Smooth muscle cell (in vitro differentiated cells): ENCODE measurements at regions not wholly inside any gene's neighbourhood (a gene's known extent, or its start where the extent isn't known, plus 50 kb on each side); places are given as distances from the start of the nearest gene placed in this dataset.

Experiments
- DNase-seq: peaks from one replicate; lab custom pipeline; 2025; ENCODE audit not compliant: unreplicated experiment; lab: John Stamatoyannopoulos, UW
- H2AFZ ChIP-seq: fragments of 200-600 bp; sonication (generic); 2 replicates; pipeline ENCODE4 v1.6.0; 2016; ENCODE audit warnings: antibody characterized with exemption, low read depth, mild to moderate bottlenecking
- H3F3A ChIP-seq: fragments of 200-600 bp; sonication (generic); 2 replicates; pipeline ENCODE4 v1.6.0; 2017; ENCODE audit warnings: antibody characterized with exemption, low read depth
- H3K27ac ChIP-seq: fragments of 200-600 bp; sonication (generic); 2 replicates; pipeline ENCODE4 v1.5.1; 2016; ENCODE audit warnings: low read depth, mild to moderate bottlenecking
- H3K27me3 ChIP-seq: fragments of 200-600 bp; sonication (generic); 2 replicates; pipeline ENCODE4 v1.6.1; 2016; ENCODE audit warnings: low read depth, mild to moderate bottlenecking
- H3K36me3 ChIP-seq: fragments of 200-600 bp; sonication (generic); 2 replicates; pipeline ENCODE4 v1.5.1; 2016; ENCODE audit warnings: low read depth
- H3K4me1 ChIP-seq: fragments of 200-600 bp; sonication (generic); 2 replicates; pipeline ENCODE4 v1.5.1; 2016; ENCODE audit warnings: low read depth
- H3K4me2 ChIP-seq: fragments of 200-600 bp; sonication (generic); 2 replicates; pipeline ENCODE4 v1.6.0; 2016; ENCODE audit warnings: mild to moderate bottlenecking
- H3K4me3 ChIP-seq: fragments of 200-600 bp; sonication (generic); 2 replicates; pipeline ENCODE4 v1.5.1; 2016; ENCODE audit warnings: mild to moderate bottlenecking
- H3K79me2 ChIP-seq: fragments of 200-600 bp; sonication (generic); 2 replicates; pipeline ENCODE4 v1.6.0; 2016; ENCODE audit warnings: low read depth, mild to moderate bottlenecking
- H3K9ac ChIP-seq: fragments of 200-600 bp; sonication (generic); 2 replicates; pipeline ENCODE4 v1.6.0; 2016; ENCODE audit warnings: low read depth
- H3K9me3 ChIP-seq: fragments of 200-600 bp; sonication (generic); replicated peaks from 2 replicates; pipeline ENCODE4 v1.5.1; 2016; ENCODE audit warnings: low read depth
- H4K20me1 ChIP-seq: fragments of 200-600 bp; sonication (generic); 2 replicates; pipeline ENCODE4 v1.6.0; 2016; ENCODE audit warnings: low read depth
- WGBS: methylation state at CpG from one replicate; pipeline ENCODE4 v1.1.7; 2016; ENCODE audit warnings: low lambda C conversion rate; 5-methylcytosine and 5-hydroxymethylcytosine counted together
- TF ChIP-seq, protein P1 (sequence below): fragments of 200-600 bp; sonication (generic); IDR thresholded peaks from 2 replicates; pipeline ENCODE4 v1.5.1; 2017; ENCODE audit warnings: borderline replicate concordance, mild to moderate bottlenecking, antibody characterized with exemption; ENCODE audit not compliant: insufficient read depth, poor library complexity, severe bottlenecking

DNA sequence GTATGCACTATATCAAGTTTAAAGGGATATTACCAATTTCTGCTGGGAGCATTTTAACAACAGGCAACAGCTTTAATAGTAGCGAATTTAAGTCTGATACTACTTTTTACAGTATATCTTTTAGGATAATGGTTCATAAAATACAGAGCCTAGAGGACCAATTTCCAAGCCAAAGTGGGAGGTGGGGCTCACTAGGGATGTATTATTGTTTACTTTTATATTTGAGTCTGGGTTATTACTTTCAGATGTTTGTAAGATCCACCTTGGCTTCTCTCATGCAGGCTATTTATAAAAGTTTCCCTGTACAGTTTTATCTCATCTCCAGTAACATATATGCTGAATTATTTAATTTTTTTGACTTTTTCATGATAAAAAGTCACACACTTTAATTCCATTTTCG, 242.0 kb downstream of the CMPK2 start:
- Histone ChIP-seq H3K9me3 (no peaks in the 10 kb centered on the region), H3K27ac (no peak overlapping the region), H3K4me3 (no peak overlapping the region), H3K36me3 (no peaks in the 10 kb centered on the region), H3K4me1 (peaks cover 6% of the 10 kb centered on the region), H3K79me2 (no peaks in the 10 kb centered on the region), H3K4me2 (no peak overlapping the region), H4K20me1 (no peaks in the 10 kb centered on the region), H3K27me3 (no peaks in the 10 kb centered on the region), H3K9ac (no peak overlapping the region), H2AFZ (no peak overlapping the region), H3F3A (no peaks in the 10 kb centered on the region)
- DNase-seq: no peak
- whole genome bisulfite sequencing: 94% methylated on average over 2 of the region's 2 CpGs
- TF ChIP-seq, protein P1, sequence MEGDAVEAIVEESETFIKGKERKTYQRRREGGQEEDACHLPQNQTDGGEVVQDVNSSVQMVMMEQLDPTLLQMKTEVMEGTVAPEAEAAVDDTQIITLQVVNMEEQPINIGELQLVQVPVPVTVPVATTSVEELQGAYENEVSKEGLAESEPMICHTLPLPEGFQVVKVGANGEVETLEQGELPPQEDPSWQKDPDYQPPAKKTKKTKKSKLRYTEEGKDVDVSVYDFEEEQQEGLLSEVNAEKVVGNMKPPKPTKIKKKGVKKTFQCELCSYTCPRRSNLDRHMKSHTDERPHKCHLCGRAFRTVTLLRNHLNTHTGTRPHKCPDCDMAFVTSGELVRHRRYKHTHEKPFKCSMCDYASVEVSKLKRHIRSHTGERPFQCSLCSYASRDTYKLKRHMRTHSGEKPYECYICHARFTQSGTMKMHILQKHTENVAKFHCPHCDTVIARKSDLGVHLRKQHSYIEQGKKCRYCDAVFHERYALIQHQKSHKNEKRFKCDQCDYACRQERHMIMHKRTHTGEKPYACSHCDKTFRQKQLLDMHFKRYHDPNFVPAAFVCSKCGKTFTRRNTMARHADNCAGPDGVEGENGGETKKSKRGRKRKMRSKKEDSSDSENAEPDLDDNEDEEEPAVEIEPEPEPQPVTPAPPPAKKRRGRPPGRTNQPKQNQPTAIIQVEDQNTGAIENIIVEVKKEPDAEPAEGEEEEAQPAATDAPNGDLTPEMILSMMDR: no peak

DNA sequence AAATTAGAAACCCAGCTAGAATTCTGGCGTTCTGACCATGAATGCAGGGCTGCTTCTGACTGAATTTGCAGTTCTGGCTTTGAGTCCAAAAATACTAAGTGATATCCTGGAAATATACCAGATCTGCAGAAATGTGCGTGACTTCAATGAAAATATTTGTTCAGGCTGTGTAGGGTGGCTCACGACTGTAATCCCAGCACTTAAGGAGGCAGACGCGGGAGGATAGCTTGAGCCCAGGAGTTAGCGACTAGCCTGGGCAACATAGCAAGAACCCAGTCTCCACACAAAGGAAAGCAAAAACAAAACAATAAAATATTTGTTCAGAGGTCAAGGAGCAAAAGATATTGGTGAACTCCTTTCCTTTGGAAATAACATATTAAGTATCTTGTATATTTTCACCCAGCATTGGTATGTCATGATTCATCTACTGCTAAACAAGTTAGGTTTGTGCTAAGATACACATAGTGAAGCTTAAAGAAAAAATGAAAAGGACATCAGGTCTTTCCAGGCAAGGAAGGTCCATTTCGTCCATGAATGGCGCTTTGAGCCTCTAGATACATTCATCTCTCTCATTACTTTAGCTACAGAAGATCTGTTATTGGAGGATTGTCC, 239.2 kb downstream of the CMPK2 start:
- DNase-seq: no peak
- Histone ChIP-seq H3K4me2 (peak overlapping the region; percentile 71), H3K27me3 (no peaks in the 10 kb centered on the region), H2AFZ (no peak overlapping the region), H3K9ac (peak overlapping the region; percentile 55), H3F3A (no peaks in the 10 kb centered on the region), H3K79me2 (no peaks in the 10 kb centered on the region), H4K20me1 (no peaks in the 10 kb centered on the region), H3K27ac (peak overlapping the region; percentile 89), H3K4me1 (peaks cover 6% of the 10 kb centered on the region), H3K36me3 (no peaks in the 10 kb centered on the region), H3K4me3 (no peak overlapping the region), H3K9me3 (no peaks in the 10 kb centered on the region)
- 40% methylated on average over 8 of the region's 8 CpGs for WGBS
- TF ChIP-seq, protein P1: no peak

DNA sequence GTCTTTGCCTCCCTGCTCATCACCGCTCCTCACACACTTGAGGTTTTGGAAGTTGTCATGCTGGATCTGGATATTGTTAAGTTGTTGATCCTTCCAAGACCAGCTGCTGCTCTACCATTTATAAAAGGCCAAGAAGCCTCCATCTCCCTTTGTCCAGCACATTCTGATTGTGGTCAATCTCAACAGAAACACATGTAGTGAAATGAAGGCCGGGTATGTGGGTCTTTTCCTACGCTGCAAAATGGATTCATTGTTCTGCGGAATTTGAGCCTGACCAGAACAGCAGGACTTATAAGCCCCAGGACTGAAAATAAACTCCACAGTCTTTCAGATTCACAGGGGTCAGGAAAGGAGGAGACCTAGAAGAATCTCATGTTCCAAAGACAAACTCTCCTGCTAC, 238.4 kb downstream of the CMPK2 start:
- DNase-seq: no peak
- H3K36me3 ChIP-seq: no peaks in the 10 kb centered on the region
- WGBS: 53% methylated on average over 4 of the region's 4 CpGs
- no peaks in the 10 kb centered on the region for H3F3A ChIP-seq
- no peak overlapping the region for H3K4me2 ChIP-seq
- TF ChIP-seq, protein P1: no peak
- no peaks in the 10 kb centered on the region for H4K20me1 ChIP-seq
- peak overlapping the region; percentile 55 for H3K9ac ChIP-seq
- H3K27me3 ChIP-seq: no peaks in the 10 kb centered on the region
- H3K4me3 ChIP-seq: no peak overlapping the region
- peaks cover 6% of the 10 kb centered on the region for H3K4me1 ChIP-seq
- H3K79me2 ChIP-seq: no peaks in the 10 kb centered on the region
- H2AFZ ChIP-seq: peak overlapping the region; percentile 16
- H3K9me3 ChIP-seq: no peaks in the 10 kb centered on the region
- H3K27ac ChIP-seq: peak overlapping the region; percentile 89

DNA sequence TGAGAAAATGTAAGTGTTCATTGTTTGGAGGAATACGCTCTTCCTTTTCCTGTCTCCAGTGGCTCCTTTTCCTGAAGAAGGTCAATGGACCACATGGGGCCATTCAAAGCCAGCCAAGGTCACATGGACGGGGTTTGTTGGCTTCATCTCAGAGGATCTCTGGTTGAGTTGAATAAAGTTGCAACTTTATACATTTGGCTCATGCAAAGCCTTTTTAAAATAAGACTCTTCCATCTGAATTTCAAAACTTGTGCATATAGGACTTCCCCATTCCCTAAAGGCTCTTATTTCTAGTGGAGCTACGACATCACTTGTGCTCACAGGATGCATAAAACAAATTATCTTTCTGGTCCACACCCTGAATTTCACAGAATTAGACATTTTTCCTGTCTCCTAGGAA, 235.5 kb downstream of the CMPK2 start:
- WGBS: 90% methylated on average over 3 of the region's 3 CpGs
- no peak overlapping the region for H3K4me2 ChIP-seq
- peaks cover 6% of the 10 kb centered on the region for H3K4me1 ChIP-seq
- H3K27me3 ChIP-seq: no peaks in the 10 kb centered on the region
- TF ChIP-seq, protein P1: no peak
- no peak overlapping the region for H2AFZ ChIP-seq
- no peak overlapping the region for H3K4me3 ChIP-seq
- no peak overlapping the region for H3K9ac ChIP-seq
- H3K79me2 ChIP-seq: no peaks in the 10 kb centered on the region
- H3K9me3 ChIP-seq: no peaks in the 10 kb centered on the region
- H3K27ac ChIP-seq: no peak overlapping the region
- DNase-seq: no peak
- H3K36me3 ChIP-seq: no peaks in the 10 kb centered on the region
- no peaks in the 10 kb centered on the region for H3F3A ChIP-seq
- H4K20me1 ChIP-seq: no peaks in the 10 kb centered on the region
